ENCODE measurements at regions not wholly inside any gene's neighbourhood (a gene's known extent, or its start where the extent isn't known, plus 50 kb on each side); places are given as distances from the start of the nearest gene placed in this dataset.
A peak's percentile ranks its signal among the peaks of the same experiment; 100 is the strongest.

- Histone ChIP-seq H3K36me3 (replicated peaks in 1 of 2; ENCODE audit: control insufficient read depth in 2 of 2, insufficient read depth in 2 of 2, low read length in 2 of 2) (no peaks in the 10 kb centered on the region), H3K4me1 (ENCODE audit: control insufficient read depth in 2 of 2, insufficient read depth in 1 of 2, low read depth in 1 of 2, low read length in 2 of 2) (peaks cover 2 to 3% of the 10 kb centered on the region in 2 donors), H3K27me3 (ENCODE audit: control insufficient read depth in 3 of 3, insufficient read depth in 3 of 3, low read depth in 1 of 3, low read length in 3 of 3) (peaks cover 0 to 3% (median 0%) of the 10 kb centered on the region in 3 experiments), H2BK120ac (ENCODE audit: low read depth, low read length) (no peak overlapping the region), H2BK15ac (ENCODE audit: low read length) (no peak overlapping the region), H4K91ac (ENCODE audit: low read depth, low read length, poor library complexity) (no peak overlapping the region), H3K79me1 (ENCODE audit: low read depth, low read length) (no peaks in the 10 kb centered on the region), H2AFZ (ENCODE audit: low read length) (no peak overlapping the region), H3K4me2 (ENCODE audit: insufficient read depth, low read length, poor library complexity, severe bottlenecking) (no peak overlapping the region), H2AK5ac (ENCODE audit: low read depth, low read length) (no peak overlapping the region), H2BK5ac (ENCODE audit: low read length) (no peak overlapping the region), H3K9me3 (replicated peaks in 1 of 2; ENCODE audit: control insufficient read depth in 2 of 2, insufficient read depth in 1 of 2, low read depth in 1 of 2, low read length in 2 of 2) (no peaks in the 10 kb centered on the region), H3K9ac (ENCODE audit: low read depth, low read length, poor library complexity) (no peak overlapping the region), H3K14ac (ENCODE audit: low read length) (no peak overlapping the region), H4K8ac (ENCODE audit: low read depth, low read length) (no peak overlapping the region), H3K23ac (ENCODE audit: low read depth, low read length, poor library complexity) (no peak overlapping the region), H3K27ac (replicated peaks; ENCODE audit: low read length) (no peak overlapping the region), H3K4me3 (ENCODE audit: low read length in 2 of 2) (no peak overlapping the region), H3K18ac (ENCODE audit: low read length) (no peak overlapping the region), H3K4ac (ENCODE audit: low read length) (no peak overlapping the region), H2BK12ac (ENCODE audit: low read length) (no peak overlapping the region)
- DNase-seq (ENCODE audit: low spot score) = no peak
- WGBS, 2 donors (ENCODE audit: extremely low coverage in 2 of 2, insufficient read length in 2 of 2, insufficient replicate concordance in 1 of 2) = no CpG with 5 or more reads among the region's 2 CpGs
Observed at GRCh38 chr10:78820007-78820362, 248.8 kb upstream of the ZMIZ1 start.

- H3K4me2 ChIP-seq (ENCODE audit: insufficient read depth, low read length, poor library complexity, severe bottlenecking) = no peak overlapping the region
- no peak overlapping the region for H4K8ac ChIP-seq (ENCODE audit: low read depth, low read length)
- peaks cover 0 to 3% (median 0%) of the 10 kb centered on the region in 3 experiments for H3K27me3 ChIP-seq (ENCODE audit: control insufficient read depth in 3 of 3, insufficient read depth in 3 of 3, low read depth in 1 of 3, low read length in 3 of 3)
- H3K9ac ChIP-seq (ENCODE audit: low read depth, low read length, poor library complexity) = no peak overlapping the region
- no peak overlapping the region for H3K4ac ChIP-seq (ENCODE audit: low read length)
- H3K4me3 ChIP-seq (ENCODE audit: low read length in 2 of 2) = peak overlapping the region in 1 of 2 donors; percentile 42
- no peak overlapping the region for H2AK5ac ChIP-seq (ENCODE audit: low read depth, low read length)
- no peak overlapping the region for H2BK15ac ChIP-seq (ENCODE audit: low read length)
- no peak overlapping the region for H3K23ac ChIP-seq (ENCODE audit: low read depth, low read length, poor library complexity)
- WGBS, 2 donors (ENCODE audit: extremely low coverage in 2 of 2, insufficient read length in 2 of 2, insufficient replicate concordance in 1 of 2) = no CpG with 5 or more reads among the region's 4 CpGs
- no peak overlapping the region for H3K27ac ChIP-seq (replicated peaks; ENCODE audit: low read length)
- DNase-seq (ENCODE audit: low spot score) = no peak
- no peaks in the 10 kb centered on the region for H3K79me1 ChIP-seq (ENCODE audit: low read depth, low read length)
- H4K91ac ChIP-seq (ENCODE audit: low read depth, low read length, poor library complexity) = no peak overlapping the region
- H3K9me3 ChIP-seq (replicated peaks in 1 of 2; ENCODE audit: control insufficient read depth in 2 of 2, insufficient read depth in 1 of 2, low read depth in 1 of 2, low read length in 2 of 2) = no peaks in the 10 kb centered on the region
- peaks cover 2 to 3% of the 10 kb centered on the region in 2 donors for H3K4me1 ChIP-seq (ENCODE audit: control insufficient read depth in 2 of 2, insufficient read depth in 1 of 2, low read depth in 1 of 2, low read length in 2 of 2)
- no peak overlapping the region for H2BK5ac ChIP-seq (ENCODE audit: low read length)
- no peak overlapping the region for H2AFZ ChIP-seq (ENCODE audit: low read length)
- no peak overlapping the region for H2BK120ac ChIP-seq (ENCODE audit: low read depth, low read length)
- no peak overlapping the region for H2BK12ac ChIP-seq (ENCODE audit: low read length)
- H3K14ac ChIP-seq (ENCODE audit: low read length) = no peak overlapping the region
- H3K18ac ChIP-seq (ENCODE audit: low read length) = no peak overlapping the region
- no peaks in the 10 kb centered on the region for H3K36me3 ChIP-seq (replicated peaks in 1 of 2; ENCODE audit: control insufficient read depth in 2 of 2, insufficient read depth in 2 of 2, low read length in 2 of 2)
Observed at GRCh38 chr10:78821052-78821451, 247.7 kb upstream of the ZMIZ1 start.

GRCh38 chr10:78828647-78829539 lies 239.9 kb upstream of the ZMIZ1 start:
- Histone ChIP-seq H2BK12ac (ENCODE audit: low read length) (no peak overlapping the region), H3K18ac (ENCODE audit: low read length) (no peak overlapping the region), H2BK5ac (ENCODE audit: low read length) (no peak overlapping the region), H2BK15ac (ENCODE audit: low read length) (no peak overlapping the region), H3K4me2 (ENCODE audit: insufficient read depth, low read length, poor library complexity, severe bottlenecking) (no peak overlapping the region), H3K4ac (ENCODE audit: low read length) (no peak overlapping the region), H2AK5ac (ENCODE audit: low read depth, low read length) (no peak overlapping the region), H2AFZ (ENCODE audit: low read length) (no peak overlapping the region), H2BK120ac (ENCODE audit: low read depth, low read length) (no peak overlapping the region), H3K27me3 (ENCODE audit: control insufficient read depth in 3 of 3, insufficient read depth in 3 of 3, low read depth in 1 of 3, low read length in 3 of 3) (peaks cover 0 to 4% (median 0%) of the 10 kb centered on the region in 3 experiments), H3K9me3 (replicated peaks in 1 of 2; ENCODE audit: control insufficient read depth in 2 of 2, insufficient read depth in 1 of 2, low read depth in 1 of 2, low read length in 2 of 2) (peaks cover 0 to 3% of the 10 kb centered on the region in 2 donors), H3K79me1 (ENCODE audit: low read depth, low read length) (no peaks in the 10 kb centered on the region), H4K8ac (ENCODE audit: low read depth, low read length) (no peak overlapping the region), H4K91ac (ENCODE audit: low read depth, low read length, poor library complexity) (no peak overlapping the region), H3K4me3 (ENCODE audit: low read length in 2 of 2) (no peak overlapping the region), H3K4me1 (ENCODE audit: control insufficient read depth in 2 of 2, insufficient read depth in 1 of 2, low read depth in 1 of 2, low read length in 2 of 2) (peaks cover 0 to 7% of the 10 kb centered on the region in 2 donors), H3K27ac (replicated peaks; ENCODE audit: low read length) (no peak overlapping the region), H3K9ac (ENCODE audit: low read depth, low read length, poor library complexity) (no peak overlapping the region), H3K23ac (ENCODE audit: low read depth, low read length, poor library complexity) (no peak overlapping the region), H3K36me3 (replicated peaks in 1 of 2; ENCODE audit: control insufficient read depth in 2 of 2, insufficient read depth in 2 of 2, low read length in 2 of 2) (no peaks in the 10 kb centered on the region), H3K14ac (ENCODE audit: low read length) (no peak overlapping the region)
- DNase-seq (ENCODE audit: low spot score) = no peak
- WGBS, 2 donors (ENCODE audit: extremely low coverage in 2 of 2, insufficient read length in 2 of 2, insufficient replicate concordance in 1 of 2) = no CpG with 5 or more reads among the region's 24 CpGs

- no peak overlapping the region for H3K27ac ChIP-seq (replicated peaks; ENCODE audit: low read length)
Observed at GRCh38 chr10:78829565-78829964, 239.2 kb upstream of the ZMIZ1 start.

More at GRCh38 chr10:78829565-78829964, 239.2 kb upstream of the ZMIZ1 start:
- Histone ChIP-seq H2BK15ac (ENCODE audit: low read length) (no peak overlapping the region), H3K4me3 (ENCODE audit: low read length in 2 of 2) (no peak overlapping the region), H3K18ac (ENCODE audit: low read length) (no peak overlapping the region), H2BK120ac (ENCODE audit: low read depth, low read length) (no peak overlapping the region), H3K36me3 (replicated peaks in 1 of 2; ENCODE audit: control insufficient read depth in 2 of 2, insufficient read depth in 2 of 2, low read length in 2 of 2) (no peaks in the 10 kb centered on the region), H2BK5ac (ENCODE audit: low read length) (no peak overlapping the region), H4K8ac (ENCODE audit: low read depth, low read length) (no peak overlapping the region), H3K27me3 (ENCODE audit: control insufficient read depth in 3 of 3, insufficient read depth in 3 of 3, low read depth in 1 of 3, low read length in 3 of 3) (peaks cover 0 to 4% (median 0%) of the 10 kb centered on the region in 3 experiments), H3K4me1 (ENCODE audit: control insufficient read depth in 2 of 2, insufficient read depth in 1 of 2, low read depth in 1 of 2, low read length in 2 of 2) (peaks cover 0 to 7% of the 10 kb centered on the region in 2 donors), H2BK12ac (ENCODE audit: low read length) (no peak overlapping the region), H3K4me2 (ENCODE audit: insufficient read depth, low read length, poor library complexity, severe bottlenecking) (no peak overlapping the region), H3K9me3 (replicated peaks in 1 of 2; ENCODE audit: control insufficient read depth in 2 of 2, insufficient read depth in 1 of 2, low read depth in 1 of 2, low read length in 2 of 2) (peaks cover 0 to 3% of the 10 kb centered on the region in 2 donors), H3K79me1 (ENCODE audit: low read depth, low read length) (no peaks in the 10 kb centered on the region), H3K23ac (ENCODE audit: low read depth, low read length, poor library complexity) (no peak overlapping the region), H3K14ac (ENCODE audit: low read length) (no peak overlapping the region), H3K4ac (ENCODE audit: low read length) (no peak overlapping the region), H2AK5ac (ENCODE audit: low read depth, low read length) (no peak overlapping the region), H2AFZ (ENCODE audit: low read length) (no peak overlapping the region), H3K9ac (ENCODE audit: low read depth, low read length, poor library complexity) (no peak overlapping the region), H4K91ac (ENCODE audit: low read depth, low read length, poor library complexity) (no peak overlapping the region)
- DNase-seq (ENCODE audit: low spot score) = no peak
- no CpG with 5 or more reads among the region's 9 CpGs for WGBS, 2 donors (ENCODE audit: extremely low coverage in 2 of 2, insufficient read length in 2 of 2, insufficient replicate concordance in 1 of 2)

All from neuronal stem cell (in vitro differentiated cells).